ENCODE measurements at regions not wholly inside any gene's neighbourhood (a gene's known extent, or its start where the extent isn't known, plus 50 kb on each side); places are given as distances from the start of the nearest gene placed in this dataset.
"Not testable (repeated sequence)": the region's sequence is repeated elsewhere in the genome, so short reads cannot be mapped to it uniquely, and the experiment has no call there.

- DNase-seq (ENCODE audit: low spot score): no peak
Observed at GRCh38 chr5:162990856-162991497, 446.4 kb upstream of the CCNG1 start.

GRCh38 chr5:162995568-162995967 lies 441.8 kb upstream of the CCNG1 start:
- no peak for DNase-seq (ENCODE audit: low spot score)

- DNase-seq (ENCODE audit: low spot score): no peak
Observed at GRCh38 chr5:162996053-162996452, 441.3 kb upstream of the CCNG1 start.

GRCh38 chr5:163005949-163006348 lies 431.4 kb upstream of the CCNG1 start:
- DNase-seq (ENCODE audit: low spot score): no peak

- DNase-seq (ENCODE audit: low spot score): no peak
Observed at GRCh38 chr5:163022582-163023128, 414.7 kb upstream of the CCNG1 start.

- no peak for DNase-seq (ENCODE audit: low spot score)
Observed at GRCh38 chr5:163023846-163024245, 413.5 kb upstream of the CCNG1 start.

GRCh38 chr5:163024936-163025335 lies 412.5 kb upstream of the CCNG1 start:
- no peak for DNase-seq (ENCODE audit: low spot score)

GRCh38 chr5:163033656-163034055 lies 403.7 kb upstream of the CCNG1 start:
- DNase-seq (ENCODE audit: low spot score): no peak

GRCh38 chr5:163041254-163041653 lies 396.1 kb upstream of the CCNG1 start:
- DNase-seq (ENCODE audit: low spot score): no peak

GRCh38 chr5:163079618-163080017 lies 357.8 kb upstream of the CCNG1 start:
- DNase-seq (ENCODE audit: low spot score): no peak

GRCh38 chr5:163089230-163089629 lies 348.2 kb upstream of the CCNG1 start:
- DNase-seq (ENCODE audit: low spot score): no peak

GRCh38 chr5:163089926-163090325 lies 347.5 kb upstream of the CCNG1 start:
- no peak for DNase-seq (ENCODE audit: low spot score)

GRCh38 chr5:163094492-163095180 lies 342.8 kb upstream of the CCNG1 start:
- no peak for DNase-seq (ENCODE audit: low spot score)

GRCh38 chr5:163104464-163104863 lies 332.9 kb upstream of the CCNG1 start:
- no peak for DNase-seq (ENCODE audit: low spot score)

- DNase-seq (ENCODE audit: low spot score): no peak
Observed at GRCh38 chr5:163105456-163105855, 331.9 kb upstream of the CCNG1 start.

GRCh38 chr5:163106098-163106497 lies 331.3 kb upstream of the CCNG1 start:
- no peak for DNase-seq (ENCODE audit: low spot score)

GRCh38 chr5:163108351-163108750 lies 329.0 kb upstream of the CCNG1 start:
- no peak for DNase-seq (ENCODE audit: low spot score)

GRCh38 chr5:163115011-163115410 lies 322.4 kb upstream of the CCNG1 start:
- DNase-seq (ENCODE audit: low spot score): no peak

- not testable (repeated sequence) for DNase-seq (ENCODE audit: low spot score)
Observed at GRCh38 chr5:163116618-163117017, 320.8 kb upstream of the CCNG1 start.

- no peak for DNase-seq (ENCODE audit: low spot score)
Observed at GRCh38 chr5:163134061-163134460, 303.3 kb upstream of the CCNG1 start.

GRCh38 chr5:163135849-163136248 lies 301.5 kb upstream of the CCNG1 start:
- DNase-seq (ENCODE audit: low spot score): no peak

GRCh38 chr5:163161512-163161911 lies 275.9 kb upstream of the CCNG1 start:
- no peak for DNase-seq (ENCODE audit: low spot score)

- DNase-seq (ENCODE audit: low spot score): no peak
Observed at GRCh38 chr5:163162645-163163044, 274.8 kb upstream of the CCNG1 start.

- no peak for DNase-seq (ENCODE audit: low spot score)
Observed at GRCh38 chr5:163163858-163164257, 273.5 kb upstream of the CCNG1 start.

Measured in SW480 (cell line).